ENCODE measurements at regions not wholly inside any gene's neighbourhood (a gene's known extent, or its start where the extent isn't known, plus 50 kb on each side); places are given as distances from the start of the nearest gene placed in this dataset.
A peak's percentile ranks its signal among the peaks of the same experiment; 100 is the strongest.

DNA sequence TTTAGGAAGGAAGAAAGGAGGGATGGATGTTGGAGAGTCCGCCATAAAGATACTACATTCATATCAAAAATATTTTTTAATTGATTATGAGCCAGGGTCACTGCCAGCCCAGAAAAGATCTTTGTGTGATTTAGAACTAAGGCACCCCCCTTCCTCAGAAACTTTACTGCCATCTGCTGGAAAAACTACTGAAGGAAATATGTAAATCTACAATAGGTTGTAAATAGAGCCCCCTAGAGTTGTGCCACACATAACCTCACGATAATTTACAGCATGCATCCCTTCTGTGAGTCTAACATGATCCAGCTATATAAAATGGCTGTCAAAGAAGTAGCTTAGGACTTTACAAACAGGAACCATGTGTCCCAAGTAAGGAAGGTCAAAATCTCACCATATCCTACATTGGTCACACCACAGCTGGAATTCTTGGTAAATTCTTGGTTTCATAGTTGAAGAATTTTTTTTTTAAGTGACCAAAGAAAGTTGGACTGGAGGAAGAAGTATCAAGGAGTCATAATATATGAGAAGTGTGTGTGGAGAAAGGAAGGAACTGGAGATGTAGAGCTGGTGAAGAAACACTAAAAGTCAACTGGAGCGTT, 152.5 kb downstream of the CYP26B1 start:
- H3K36me3 ChIP-seq (ENCODE audit: control insufficient read depth in 2 of 4, insufficient read depth in 4 of 4, low read length in 3 of 4), result no peaks in the 10 kb centered on the region
- ChIA-PET CTCF (ENCODE audit: partially characterized antibody) (interaction anchor here (0.9 to 3.7 kb wide), 24 partner anchors 8 to 443 kb away, joined by 3 to 54 read pairs (median 4); no protein-coding TSS in a partner anchor), POLR2A (ENCODE audit: partially characterized antibody) (no interaction called here)
- H3K23ac ChIP-seq (ENCODE audit: insufficient read length), result no peak overlapping the region
- H3K18ac ChIP-seq (ENCODE audit: extremely low read depth, low read length), result no peak overlapping the region
- H4K5ac ChIP-seq (ENCODE audit: insufficient read length, low read depth, low read length), result no peak overlapping the region
- H4K8ac ChIP-seq (ENCODE audit: extremely low read depth, insufficient read depth, low read length), result no peak overlapping the region
- H2BK15ac ChIP-seq (ENCODE audit: low read length), result no peak overlapping the region
- peaks cover 0 to 2% (median 0%) of the 10 kb centered on the region in 4 experiments; a peak in 2 of 7 replicates for H3K4me1 ChIP-seq (replicated peaks in 1 of 4; ENCODE audit: control insufficient read depth in 3 of 4, insufficient read depth in 4 of 4, low read length in 3 of 4)
- H2BK5ac ChIP-seq (ENCODE audit: low read depth, low read length), result no peak overlapping the region
- H4K91ac ChIP-seq (replicated peaks; ENCODE audit: insufficient read length, low read length), result no peak overlapping the region
- H3K79me1 ChIP-seq (ENCODE audit: low read depth, low read length), result no peaks in the 10 kb centered on the region
- H3K4me3 ChIP-seq (ENCODE audit: extremely low read depth in 1 of 4, insufficient read depth in 2 of 4, low read depth in 3 of 4, low read length in 4 of 4), result no peak overlapping the region
- H3K56ac ChIP-seq (replicated peaks; ENCODE audit: insufficient read length, low read depth, low read length), result no peak overlapping the region
- 85% methylated on average over 3 of the region's 3 CpGs; no CpG with 5 or more reads in 1 of the 2 experiments for WGBS, 2 experiments (ENCODE audit: extremely low coverage in 1 of 2, insufficient coverage in 1 of 2, insufficient read length in 1 of 2, insufficient replicate concordance in 2 of 2, low coverage in 1 of 2, low lambda C conversion rate in 2 of 2, missing lambda C conversion rate in 1 of 2)
- H2BK12ac ChIP-seq (ENCODE audit: low read depth, low read length), result no peak overlapping the region
- FAIRE-seq (no peak), DNase-seq (ENCODE audit: low read depth in 1 of 2, low spot score in 2 of 2) (no peak)
- H2AK5ac ChIP-seq (ENCODE audit: low read depth, low read length), result no peak overlapping the region
- H3K9ac ChIP-seq (replicated peaks in 1 of 4; ENCODE audit: extremely low read depth in 1 of 4, low read depth in 3 of 4, low read length in 3 of 4), result no peak overlapping the region
- TF ChIP-seq, protein P1, sequence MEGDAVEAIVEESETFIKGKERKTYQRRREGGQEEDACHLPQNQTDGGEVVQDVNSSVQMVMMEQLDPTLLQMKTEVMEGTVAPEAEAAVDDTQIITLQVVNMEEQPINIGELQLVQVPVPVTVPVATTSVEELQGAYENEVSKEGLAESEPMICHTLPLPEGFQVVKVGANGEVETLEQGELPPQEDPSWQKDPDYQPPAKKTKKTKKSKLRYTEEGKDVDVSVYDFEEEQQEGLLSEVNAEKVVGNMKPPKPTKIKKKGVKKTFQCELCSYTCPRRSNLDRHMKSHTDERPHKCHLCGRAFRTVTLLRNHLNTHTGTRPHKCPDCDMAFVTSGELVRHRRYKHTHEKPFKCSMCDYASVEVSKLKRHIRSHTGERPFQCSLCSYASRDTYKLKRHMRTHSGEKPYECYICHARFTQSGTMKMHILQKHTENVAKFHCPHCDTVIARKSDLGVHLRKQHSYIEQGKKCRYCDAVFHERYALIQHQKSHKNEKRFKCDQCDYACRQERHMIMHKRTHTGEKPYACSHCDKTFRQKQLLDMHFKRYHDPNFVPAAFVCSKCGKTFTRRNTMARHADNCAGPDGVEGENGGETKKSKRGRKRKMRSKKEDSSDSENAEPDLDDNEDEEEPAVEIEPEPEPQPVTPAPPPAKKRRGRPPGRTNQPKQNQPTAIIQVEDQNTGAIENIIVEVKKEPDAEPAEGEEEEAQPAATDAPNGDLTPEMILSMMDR (IDR thresholded peaks at IDR 0.05; ENCODE audit: control extremely low read depth in 1 of 3, insufficient read depth in 1 of 3, low read depth in 1 of 3, low read length in 3 of 3), result peak in 2 of 3 experiments; percentile 49 to 93; a peak in 3 of 4 replicates
- TF ChIP-seq RAD21 (IDR thresholded peaks at IDR 0.05 in 1 of 2, conservative IDR thresholded peaks at IDR 0.05 in 1 of 2; ENCODE audit: low read depth in 2 of 2, low read length in 2 of 2) (peak; percentile 67 to 68), SP1 (IDR thresholded peaks at IDR 0.05; ENCODE audit: low read depth, low read length) (no peak), PHF8 (conservative IDR thresholded peaks at IDR 0.05; ENCODE audit: low read depth, low read length) (no peak)
- H3K79me2 ChIP-seq (ENCODE audit: control insufficient read depth in 1 of 2, insufficient read depth in 2 of 2, low read length in 2 of 2), result no peaks in the 10 kb centered on the region
- no peaks in the 10 kb centered on the region for H3K23me2 ChIP-seq (ENCODE audit: low read depth, low read length)
- no peak overlapping the region for H3K27ac ChIP-seq (ENCODE audit: low read depth, low read length)
- H4K20me1 ChIP-seq (replicated peaks in 1 of 2; ENCODE audit: control insufficient read depth in 1 of 2, insufficient read depth in 2 of 2, low read length in 2 of 2), result no peaks in the 10 kb centered on the region
- H3K4me2 ChIP-seq (ENCODE audit: insufficient read depth in 1 of 2, low read depth in 2 of 2, low read length in 2 of 2), result no peak overlapping the region
- H2BK120ac ChIP-seq (replicated peaks; ENCODE audit: low read depth, low read length), result no peak overlapping the region
- no peak overlapping the region for H2BK20ac ChIP-seq (ENCODE audit: low read length)
- no peak overlapping the region for H2AFZ ChIP-seq (ENCODE audit: low read length)
- no peaks in the 10 kb centered on the region for H3K9me3 ChIP-seq (ENCODE audit: insufficient read depth in 2 of 2, low read depth in 1 of 2, low read length in 1 of 2)
- no peak overlapping the region for H3K14ac ChIP-seq (ENCODE audit: insufficient read length)
- H3K27me3 ChIP-seq (replicated peaks in 1 of 4; ENCODE audit: control insufficient read depth in 3 of 4, extremely low read depth in 1 of 4, insufficient read depth in 3 of 4, low read length in 3 of 4), result no peaks in the 10 kb centered on the region
- no peak overlapping the region for H3K4ac ChIP-seq (replicated peaks; ENCODE audit: insufficient read length, low read depth, low read length)
